Uterus (tissue), 2 donors: ENCODE measurements at regions not wholly inside any gene's neighbourhood (a gene's known extent, or its start where the extent isn't known, plus 50 kb on each side); places are given as distances from the start of the nearest gene placed in this dataset.

Experiments
- POLR2A ChIP-seq, 2 donors: fragments of 450-650 bp; IDR thresholded peaks; one replicate each; pipeline ENCODE4 v1.6.1; 2016; ENCODE audit warnings: antibody characterized with exemption in 2 of 2, mild to moderate bottlenecking in 1 of 2, moderate library complexity in 1 of 2
- TF ChIP-seq, protein P1 (sequence below), 4 experiments: fragments of 200-600 bp in 2 of 4; fragments of 450-650 bp in 2 of 4; sonication (generic) in 2 of 4; IDR thresholded peaks; one replicate each; pipeline ENCODE4 v1.5.1; 2016 to 2019; ENCODE audit warnings: antibody characterized with exemption in 4 of 4, mild to moderate bottlenecking in 2 of 4, moderate library complexity in 1 of 4

DNA sequence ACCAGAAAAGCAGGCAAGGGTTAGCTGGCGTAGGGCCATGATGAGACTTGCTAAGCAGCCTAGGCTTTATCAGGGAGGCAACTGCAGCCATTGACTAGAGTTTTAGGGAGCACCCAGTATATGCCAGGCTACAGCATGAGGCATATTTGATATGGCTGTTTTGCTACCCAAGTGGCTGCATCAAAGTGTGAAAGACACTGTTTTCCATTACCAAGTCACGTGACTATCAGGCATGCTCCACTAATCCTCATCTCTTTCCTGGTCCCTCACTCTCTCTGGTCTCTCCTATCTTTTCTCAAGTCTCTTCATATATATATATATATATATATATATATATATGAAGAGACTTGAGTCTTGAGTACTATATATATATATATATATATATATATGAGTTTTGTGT is 206.7 kb upstream of the POU3F1 start:
- TF ChIP-seq, protein P1, sequence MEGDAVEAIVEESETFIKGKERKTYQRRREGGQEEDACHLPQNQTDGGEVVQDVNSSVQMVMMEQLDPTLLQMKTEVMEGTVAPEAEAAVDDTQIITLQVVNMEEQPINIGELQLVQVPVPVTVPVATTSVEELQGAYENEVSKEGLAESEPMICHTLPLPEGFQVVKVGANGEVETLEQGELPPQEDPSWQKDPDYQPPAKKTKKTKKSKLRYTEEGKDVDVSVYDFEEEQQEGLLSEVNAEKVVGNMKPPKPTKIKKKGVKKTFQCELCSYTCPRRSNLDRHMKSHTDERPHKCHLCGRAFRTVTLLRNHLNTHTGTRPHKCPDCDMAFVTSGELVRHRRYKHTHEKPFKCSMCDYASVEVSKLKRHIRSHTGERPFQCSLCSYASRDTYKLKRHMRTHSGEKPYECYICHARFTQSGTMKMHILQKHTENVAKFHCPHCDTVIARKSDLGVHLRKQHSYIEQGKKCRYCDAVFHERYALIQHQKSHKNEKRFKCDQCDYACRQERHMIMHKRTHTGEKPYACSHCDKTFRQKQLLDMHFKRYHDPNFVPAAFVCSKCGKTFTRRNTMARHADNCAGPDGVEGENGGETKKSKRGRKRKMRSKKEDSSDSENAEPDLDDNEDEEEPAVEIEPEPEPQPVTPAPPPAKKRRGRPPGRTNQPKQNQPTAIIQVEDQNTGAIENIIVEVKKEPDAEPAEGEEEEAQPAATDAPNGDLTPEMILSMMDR (IDR thresholded peaks at IDR 0.05), result no peak
- TF ChIP-seq POLR2A (IDR thresholded peaks at IDR 0.05), result no peak
